AG04449 (cell line): ENCODE measurements at regions not wholly inside any gene's neighbourhood (a gene's known extent, or its start where the extent isn't known, plus 50 kb on each side); places are given as distances from the start of the nearest gene placed in this dataset.

Experiments
- CTCF ChIA-PET: fragments of 350-600 bp; formaldehyde crosslinking; extraction: SDS; loops from one replicate; lab custom pipeline; 2021; ENCODE audit warnings: antibody characterized with exemption; lab: Yijun Ruan, JAX
- POLR2A ChIA-PET: fragments of 400-600, 350-600 bp; formaldehyde crosslinking; extraction: SDS; loops from one replicate; lab custom pipeline; 2020; ENCODE audit warnings: antibody characterized with exemption, inconsistent platforms; lab: Yijun Ruan, JAX
- DNase-seq: peaks from one replicate; pipeline ENCODE4 v3.0.0-alpha.2; 2010; ENCODE audit warnings: low read depth, low spot score
- H3K4me3 ChIP-seq: 2 replicates; pipeline ENCODE4 v1.5.1; 2011; ENCODE audit warnings: low read depth, mild to moderate bottlenecking, control low read depth, low read length
- CTCF ChIP-seq: IDR thresholded peaks from one replicate; pipeline ENCODE4 v1.5.1; 2011; ENCODE audit warnings: mild to moderate bottlenecking, moderate library complexity, low read length, control low read depth, inconsistent platforms; ENCODE audit not compliant: insufficient read depth; ENCODE audit errors: missing control alignments

- ChIA-PET POLR2A (no interaction called here), CTCF (interaction anchor here (1.5 to 2.5 kb wide), 2 partner anchors 17 to 21 kb away, joined by 5 to 11 read pairs; no protein-coding TSS in a partner anchor)
- no peak for DNase-seq
- no peak for TF ChIP-seq CTCF
- no peak overlapping the region for H3K4me3 ChIP-seq
Measured at GRCh38 chr2:100627330-100628300, 64.8 kb downstream of the PDCL3 start.

- no peak overlapping the region for H3K4me3 ChIP-seq
- no peak for TF ChIP-seq CTCF
- no peak for DNase-seq
- ChIA-PET CTCF (interaction anchor here (1.5 to 2.5 kb wide), 2 partner anchors 18 to 22 kb away, joined by 5 to 11 read pairs; no protein-coding TSS in a partner anchor), POLR2A (no interaction called here)
Measured at GRCh38 chr2:100628506-100628905, 65.7 kb downstream of the PDCL3 start.

- no peak for TF ChIP-seq CTCF
- H3K4me3 ChIP-seq, result no peak overlapping the region
- ChIA-PET POLR2A (no interaction called here), CTCF (interaction anchor here (1.5 to 2.5 kb wide), 2 partner anchors 19 to 23 kb away, joined by 5 to 11 read pairs; no protein-coding TSS in a partner anchor)
- no peak for DNase-seq
Measured at GRCh38 chr2:100629309-100629708, 66.5 kb downstream of the PDCL3 start.

- no peak overlapping the region for H3K4me3 ChIP-seq
- DNase-seq, result no peak
- POLR2A ChIA-PET, result no interaction called here
- no peak for TF ChIP-seq CTCF
- CTCF ChIA-PET, result no interaction called here
Measured at GRCh38 chr2:100630473-100630977, 67.7 kb downstream of the PDCL3 start.

- no peak overlapping the region for H3K4me3 ChIP-seq
- CTCF ChIA-PET, result no interaction called here
- POLR2A ChIA-PET, result no interaction called here
- TF ChIP-seq CTCF, result no peak
- DNase-seq, result no peak
Measured at GRCh38 chr2:100632037-100632436, 69.2 kb downstream of the PDCL3 start.

GRCh38 chr2:100632759-100633158 is 70.0 kb downstream of the PDCL3 start:
- no peak for TF ChIP-seq CTCF
- H3K4me3 ChIP-seq, result no peak overlapping the region
- DNase-seq, result no peak
- ChIA-PET POLR2A (no interaction called here), CTCF (no interaction called here)
